A549 (cell line): ENCODE measurements at regions not wholly inside any gene's neighbourhood (a gene's known extent, or its start where the extent isn't known, plus 50 kb on each side); places are given as distances from the start of the nearest gene placed in this dataset.

Experiments
- ATAC-seq, 2 experiments: fragments of 200-7000 bp in 1 of 2; fragments of >200 bp in 1 of 2; cut with Nextera tagmentation in 1 of 2; cut with Tn5 transposase in 1 of 2; 3 replicates each; pipeline versions ENCODE4 v1.8.0 to v1.9.1; 2018 to 2020; ENCODE audit warnings: mild to moderate bottlenecking in 1 of 2, moderate library complexity in 1 of 2
- CTCF ChIA-PET: fragments of 300-600 bp; sonication (Branson Sonifier 250); formaldehyde crosslinking; extraction: SDS; loops from one replicate; lab custom pipeline; 2021; ENCODE audit warnings: antibody characterized with exemption, inconsistent platforms; lab: Yijun Ruan, JAX
- POLR2A ChIA-PET: fragments of 350-600 bp; formaldehyde crosslinking; extraction: SDS; loops from one replicate; lab custom pipeline; 2021; ENCODE audit warnings: antibody characterized with exemption, inconsistent platforms; lab: Yijun Ruan, JAX
- DNase-seq, 2 experiments: peaks; one replicate each; pipeline versions ENCODE4 v3.0.0 to v3.0.0-alpha.2; 2011 to 2016; ENCODE audit warnings: low read depth in 1 of 2, low spot score in 1 of 2
- FAIRE-seq: peaks from 2 replicates; lab custom pipeline; 2011; peaks lifted over from hg19 to GRCh38; lab: Jason Lieb, UNC
- H3K27ac ChIP-seq, 2 experiments: fragments of >200 bp; sonication (Bioruptor Twin); formaldehyde crosslinking; 3 replicates each; pipeline ENCODE4 v1.5.1; 2016 to 2017
- H3K4me1 ChIP-seq: fragments of >200 bp; sonication (Bioruptor Twin); formaldehyde crosslinking; 3 replicates; pipeline ENCODE4 v1.6.1; 2016
- H3K4me2 ChIP-seq: fragments of >200 bp; sonication (Bioruptor Twin); formaldehyde crosslinking; 3 replicates; pipeline ENCODE4 v1.6.1; 2016
- H3K4me3 ChIP-seq: fragments of >200 bp; sonication (Bioruptor Twin); formaldehyde crosslinking; 3 replicates; pipeline ENCODE4 v1.5.1; 2016
- H3K9me3 ChIP-seq: fragments of >200 bp; sonication (Bioruptor Twin); formaldehyde crosslinking; 3 replicates; pipeline ENCODE4 v1.6.1; 2016
- BHLHE40 ChIP-seq: IDR thresholded peaks from 2 replicates; pipeline ENCODE4 v1.6.1; 2012; ENCODE audit warnings: low read depth, low read length, inconsistent platforms
- CBX8 ChIP-seq: fragments of 200-600 bp; sonication (generic); IDR thresholded peaks from 2 replicates; pipeline ENCODE4 v1.6.1; 2016
- CEBPB ChIP-seq, 2 experiments: fragments of >200 bp in 1 of 2; sonication (Bioruptor Twin) in 1 of 2; formaldehyde crosslinking in 1 of 2; IDR thresholded peaks; 2 replicates each; pipeline ENCODE4 v1.6.1; 2012 to 2016
- ESRRA ChIP-seq: fragments of 150-350 bp; IDR thresholded peaks from 2 replicates; pipeline ENCODE4 v1.6.1; 2014; ENCODE audit warnings: mild to moderate bottlenecking, low read length, borderline replicate concordance
- FOSB ChIP-seq: fragments of 250-450 bp; sonication (Bioruptor Pico); IDR thresholded peaks from 2 replicates; pipeline ENCODE4 v1.5.0; 2020; ENCODE audit warnings: mild to moderate bottlenecking, moderate library complexity
- GATA3 ChIP-seq: IDR thresholded peaks from 2 replicates; pipeline ENCODE4 v1.6.1; 2012; ENCODE audit warnings: borderline replicate concordance
- HDAC2 ChIP-seq: fragments of 200-600 bp; sonication (generic); IDR thresholded peaks from 2 replicates; pipeline ENCODE4 v1.6.1; 2016
- KDM5A ChIP-seq: fragments of 200-600 bp; sonication (generic); IDR thresholded peaks from 2 replicates; pipeline ENCODE4 v1.6.1; 2016; ENCODE audit warnings: antibody characterized with exemption, mild to moderate bottlenecking
- MAFK ChIP-seq: fragments of 450-650 bp; IDR thresholded peaks from 2 replicates; pipeline ENCODE4 v1.6.1; 2014; ENCODE audit not compliant: partially characterized antibody
- MYC ChIP-seq: IDR thresholded peaks from 2 replicates; pipeline ENCODE4 v1.6.1; 2012; ENCODE audit warnings: mild to moderate bottlenecking, inconsistent platforms, low read length, improper control_type of control experiment, borderline replicate concordance
- NFE2L2 ChIP-seq: fragments of 150-350 bp; conservative IDR thresholded peaks from 2 replicates; pipeline ENCODE4 v1.6.1; 2014; ENCODE audit warnings: low read length
- NR3C1 ChIP-seq: fragments of >200 bp; sonication (Bioruptor Twin); formaldehyde crosslinking; IDR thresholded peaks from 3 replicates; pipeline ENCODE4 v1.6.1; 2017
- RAD21 ChIP-seq, 2 experiments: fragments of >200 bp in 1 of 2; sonication (Bioruptor Twin) in 1 of 2; formaldehyde crosslinking in 1 of 2; IDR thresholded peaks in 1 of 2; conservative IDR thresholded peaks in 1 of 2; 2 replicates in 1 of 2; 3 replicates in 1 of 2; pipeline ENCODE4 v1.6.1; 2012 to 2018; ENCODE audit warnings: inconsistent platforms in 1 of 2
- RCOR1 ChIP-seq: fragments of 150-350 bp; IDR thresholded peaks from 2 replicates; pipeline ENCODE4 v1.6.1; 2014; ENCODE audit warnings: antibody characterized with exemption, low read length, low read depth
- RFX5 ChIP-seq: fragments of 450-650 bp; IDR thresholded peaks from 2 replicates; pipeline ENCODE4 v1.7.1; 2014; ENCODE audit warnings: antibody characterized with exemption, mild to moderate bottlenecking, moderate library complexity
- TFCP2L1 ChIP-seq: fragments of 250-450 bp; sonication (Bioruptor Pico); IDR thresholded peaks from 2 replicates; pipeline ENCODE4 v1.5.0; 2021; ENCODE audit warnings: mild to moderate bottlenecking
- ZFP36 ChIP-seq: fragments of 450-650 bp; IDR thresholded peaks from 2 replicates; pipeline ENCODE4 v1.6.1; 2014; ENCODE audit warnings: borderline replicate concordance; ENCODE audit not compliant: partially characterized antibody
- ZNF302 ChIP-seq: fragments of 250-450 bp; sonication (Bioruptor Pico); IDR thresholded peaks from 2 replicates; pipeline ENCODE4 v1.9.0; 2021; ENCODE audit warnings: inconsistent platforms, mild to moderate bottlenecking, moderate library complexity
- ZSCAN20 ChIP-seq: fragments of 250-450 bp; sonication (Bioruptor Pico); IDR thresholded peaks from 2 replicates; pipeline ENCODE4 v1.8.0; 2022; ENCODE audit warnings: mild to moderate bottlenecking, moderate library complexity
- WGBS: methylation state at CpG from one replicate; pipeline ENCODE4 v1.1.6; 2017; ENCODE audit errors: missing lambda C conversion rate; 5-methylcytosine and 5-hydroxymethylcytosine counted together
- TF ChIP-seq, protein P1 (sequence below): fragments of >200 bp; sonication (Bioruptor Twin); formaldehyde crosslinking; IDR thresholded peaks from 2 replicates; pipeline ENCODE4 v1.6.1; 2016
- TF ChIP-seq, protein P2 (sequence below): IDR thresholded peaks from 2 replicates; pipeline ENCODE4 v1.6.1; 2012; ENCODE audit warnings: low read depth, borderline replicate concordance
- TF ChIP-seq, protein P3 (sequence below): fragments of 150-350 bp; IDR thresholded peaks from 2 replicates; pipeline ENCODE4 v1.6.1; 2014; ENCODE audit warnings: low read depth, mild to moderate bottlenecking, low read length
- TF ChIP-seq, protein P4 (sequence below): fragments of 450-650 bp; IDR thresholded peaks from 2 replicates; pipeline ENCODE4 v1.6.1; 2014; ENCODE audit warnings: antibody characterized with exemption

DNA sequence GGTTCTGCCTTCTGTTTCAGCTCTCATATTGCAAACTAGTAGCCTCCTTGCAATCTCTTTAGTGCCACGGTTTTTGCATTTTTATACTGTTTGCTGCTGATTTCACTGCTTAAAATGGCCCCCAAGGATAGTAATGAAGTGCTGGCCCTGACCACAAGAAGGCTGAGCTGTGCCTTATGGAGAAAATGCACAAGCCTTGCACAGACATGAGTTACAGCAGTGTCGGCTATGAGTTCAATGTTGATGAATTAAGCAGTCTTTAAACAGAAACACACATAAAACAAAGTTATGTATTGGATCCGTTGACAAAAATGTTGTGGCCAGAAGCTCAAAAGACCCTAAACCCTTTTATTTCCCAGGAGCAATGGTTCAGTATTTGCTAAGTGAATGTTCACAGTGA, 210.6 kb upstream of the DYNLRB2 start:
- WGBS, result 55% methylated on average over 3 of the region's 3 CpGs
- ChIA-PET CTCF (interaction anchor here (0.6 kb wide), 1 partner anchor 493 kb away, joined by 3 read pairs; no protein-coding TSS in a partner anchor), POLR2A (no interaction called here)
- H3K4me1 ChIP-seq, result no peaks in the 10 kb centered on the region
- ATAC-seq (no peak), DNase-seq (no peak), FAIRE-seq (no peak)
- no peaks in the 10 kb centered on the region for H3K9me3 ChIP-seq
- TF ChIP-seq CBX8, result no peak
- no peak for TF ChIP-seq GATA3
- no peak for TF ChIP-seq KDM5A
- no peak for TF ChIP-seq ZNF302 (CRISPR knock-in tag)
- no peak for TF ChIP-seq BHLHE40
- TF ChIP-seq, protein P1, sequence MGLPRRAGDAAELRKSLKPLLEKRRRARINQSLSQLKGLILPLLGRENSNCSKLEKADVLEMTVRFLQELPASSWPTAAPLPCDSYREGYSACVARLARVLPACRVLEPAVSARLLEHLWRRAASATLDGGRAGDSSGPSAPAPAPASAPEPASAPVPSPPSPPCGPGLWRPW, result no peak
- TF ChIP-seq ZSCAN20 (CRISPR knock-in tag), result no peak
- TF ChIP-seq RCOR1, result no peak
- TF ChIP-seq, protein P2, sequence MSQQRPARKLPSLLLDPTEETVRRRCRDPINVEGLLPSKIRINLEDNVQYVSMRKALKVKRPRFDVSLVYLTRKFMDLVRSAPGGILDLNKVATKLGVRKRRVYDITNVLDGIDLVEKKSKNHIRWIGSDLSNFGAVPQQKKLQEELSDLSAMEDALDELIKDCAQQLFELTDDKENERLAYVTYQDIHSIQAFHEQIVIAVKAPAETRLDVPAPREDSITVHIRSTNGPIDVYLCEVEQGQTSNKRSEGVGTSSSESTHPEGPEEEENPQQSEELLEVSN, result no peak
- no peak for TF ChIP-seq TFCP2L1 (CRISPR knock-in tag)
- no peak for TF ChIP-seq FOSB (CRISPR knock-in tag)
- TF ChIP-seq, protein P3, sequence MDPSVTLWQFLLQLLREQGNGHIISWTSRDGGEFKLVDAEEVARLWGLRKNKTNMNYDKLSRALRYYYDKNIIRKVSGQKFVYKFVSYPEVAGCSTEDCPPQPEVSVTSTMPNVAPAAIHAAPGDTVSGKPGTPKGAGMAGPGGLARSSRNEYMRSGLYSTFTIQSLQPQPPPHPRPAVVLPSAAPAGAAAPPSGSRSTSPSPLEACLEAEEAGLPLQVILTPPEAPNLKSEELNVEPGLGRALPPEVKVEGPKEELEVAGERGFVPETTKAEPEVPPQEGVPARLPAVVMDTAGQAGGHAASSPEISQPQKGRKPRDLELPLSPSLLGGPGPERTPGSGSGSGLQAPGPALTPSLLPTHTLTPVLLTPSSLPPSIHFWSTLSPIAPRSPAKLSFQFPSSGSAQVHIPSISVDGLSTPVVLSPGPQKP, result no peak
- TF ChIP-seq ESRRA, result no peak
- no peak for TF ChIP-seq RAD21 (conservative IDR thresholded peaks at IDR 0.05 in 1 of 2, IDR thresholded peaks at IDR 0.05 in 1 of 2)
- no peak overlapping the region for H3K27ac ChIP-seq
- H3K4me2 ChIP-seq, result no peak overlapping the region
- H3K4me3 ChIP-seq, result no peak overlapping the region

DNA sequence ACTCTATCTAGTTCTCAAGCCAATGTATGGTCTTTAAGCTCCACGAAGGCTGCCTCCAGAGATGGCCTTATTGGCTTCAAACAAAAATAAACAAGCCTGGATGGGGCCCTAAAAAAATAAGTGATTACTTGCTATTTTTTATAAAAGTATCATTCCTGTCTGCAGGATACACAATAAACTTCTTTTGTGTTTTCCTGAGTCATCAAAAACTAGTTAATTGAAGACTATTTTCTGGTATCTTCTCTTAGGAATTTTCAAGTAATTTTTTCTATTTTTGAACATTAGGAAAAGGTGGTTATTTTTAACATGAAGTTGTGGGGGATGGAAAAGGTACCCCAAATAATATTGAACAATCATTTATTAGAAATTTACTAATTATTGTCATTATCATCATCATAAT, 213.1 kb upstream of the DYNLRB2 start:
- Histone ChIP-seq H3K27ac (no peak overlapping the region), H3K9me3 (no peaks in the 10 kb centered on the region), H3K4me3 (no peak overlapping the region), H3K4me2 (no peak overlapping the region), H3K4me1 (no peaks in the 10 kb centered on the region)
- ATAC-seq (no peak), FAIRE-seq (no peak), DNase-seq (no peak)
- POLR2A ChIA-PET, result no interaction called here
- TF ChIP-seq ESRRA (no peak), NFE2L2 (no peak), MAFK (peak; percentile 82)
- CTCF ChIA-PET, result no interaction called here
- 10% methylated on average over 1 of the region's 1 CpG for WGBS

DNA sequence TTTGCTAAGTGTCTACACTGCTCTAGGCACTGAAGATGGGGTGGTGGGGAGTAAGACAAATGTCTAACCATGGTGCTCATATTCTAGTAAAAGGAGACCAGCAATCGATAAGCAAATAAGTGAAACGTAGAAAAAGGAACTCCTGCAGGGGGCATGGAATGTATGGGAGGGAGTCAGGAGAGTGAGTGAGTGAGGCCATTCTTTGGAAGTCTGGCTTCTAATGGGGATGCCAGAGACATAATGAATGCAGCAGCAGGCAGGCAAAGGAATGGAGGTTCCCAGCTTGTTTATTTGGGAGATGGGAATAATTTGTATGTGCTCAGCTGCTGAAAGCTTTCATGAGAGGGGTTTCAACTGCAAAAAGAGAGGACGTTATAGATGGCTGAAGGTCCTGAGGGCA, 216.4 kb upstream of the DYNLRB2 start:
- POLR2A ChIA-PET, result no interaction called here
- TF ChIP-seq CEBPB (IDR thresholded peaks at IDR 0.05), result no peak
- TF ChIP-seq, protein P3, result no peak
- no peak for TF ChIP-seq ZFP36
- TF ChIP-seq RAD21 (conservative IDR thresholded peaks at IDR 0.05 in 1 of 2, IDR thresholded peaks at IDR 0.05 in 1 of 2), result no peak
- no peak for TF ChIP-seq HDAC2
- no peak for TF ChIP-seq MYC
- TF ChIP-seq MAFK, result no peak
- TF ChIP-seq CBX8, result no peak
- TF ChIP-seq, protein P4, sequence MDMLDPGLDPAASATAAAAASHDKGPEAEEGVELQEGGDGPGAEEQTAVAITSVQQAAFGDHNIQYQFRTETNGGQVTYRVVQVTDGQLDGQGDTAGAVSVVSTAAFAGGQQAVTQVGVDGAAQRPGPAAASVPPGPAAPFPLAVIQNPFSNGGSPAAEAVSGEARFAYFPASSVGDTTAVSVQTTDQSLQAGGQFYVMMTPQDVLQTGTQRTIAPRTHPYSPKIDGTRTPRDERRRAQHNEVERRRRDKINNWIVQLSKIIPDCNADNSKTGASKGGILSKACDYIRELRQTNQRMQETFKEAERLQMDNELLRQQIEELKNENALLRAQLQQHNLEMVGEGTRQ, result no peak
- no peak for TF ChIP-seq RFX5
- no peak for TF ChIP-seq NR3C1
- Histone ChIP-seq H3K4me3 (no peak overlapping the region), H3K4me2 (no peak overlapping the region), H3K4me1 (no peaks in the 10 kb centered on the region), H3K27ac (no peak overlapping the region), H3K9me3 (no peaks in the 10 kb centered on the region)
- CTCF ChIA-PET, result interaction anchor here (2.3 kb wide), 1 partner anchor 11 kb away, joined by 6 read pairs; no protein-coding TSS in a partner anchor
- ATAC-seq (no peak), DNase-seq (no peak), FAIRE-seq (no peak)
- WGBS, result 47% methylated on average over 3 of the region's 3 CpGs
